IMR-90 (cell line): ENCODE measurements at regions not wholly inside any gene's neighbourhood (a gene's known extent, or its start where the extent isn't known, plus 50 kb on each side); places are given as distances from the start of the nearest gene placed in this dataset.

ENCODE experiments used
- ATAC-seq: fragments of 200-7000 bp; cut with Tn5 transposase; 2 replicates; pipeline ENCODE4 v1.9.1; 2020; ENCODE audit warnings: low read depth, mild to moderate bottlenecking, moderate library complexity
- BruUV-seq: library from RNA; stranded (reverse); fragments of 400-500 nt; replicated peaks from 2 replicates; lab custom pipeline; 2021; lab: Mats Ljungman, UMichigan
- CTCF ChIA-PET: fragments of 300-600 bp; formaldehyde crosslinking; extraction: SDS; loops from one replicate; lab custom pipeline; 2021; ENCODE audit warnings: antibody characterized with exemption; lab: Yijun Ruan, JAX
- POLR2A ChIA-PET: fragments of 300-600 bp; sonication (Branson Sonifier 250); formaldehyde crosslinking; loops from one replicate; lab custom pipeline; 2022; ENCODE audit warnings: antibody characterized with exemption; ENCODE audit not compliant: unreplicated experiment; lab: Charles Lee
- DNase-seq: peaks from one replicate; pipeline ENCODE4 v3.0.0; 2013
- H2AFZ ChIP-seq: replicated peaks from 2 replicates; pipeline ENCODE3; 2013; ENCODE audit warnings: low read length, mild to moderate bottlenecking; ENCODE audit not compliant: poor library complexity
- H2AK5ac ChIP-seq: 2 replicates; pipeline ENCODE4 v1.6.1; 2013; ENCODE audit warnings: low read depth, low read length, inconsistent platforms
- H2AK9ac ChIP-seq: replicated peaks from 2 replicates; pipeline ENCODE3; 2013; ENCODE audit warnings: mild to moderate bottlenecking, low read depth, low read length, moderate library complexity; ENCODE audit not compliant: poor library complexity
- H2BK120ac ChIP-seq: 2 replicates; pipeline ENCODE4 v1.6.1; 2013; ENCODE audit warnings: low read depth, low read length, inconsistent platforms
- H2BK15ac ChIP-seq: 3 replicates; pipeline ENCODE4 v1.6.1; 2013; ENCODE audit warnings: low read depth, low read length, inconsistent platforms
- H2BK20ac ChIP-seq: 2 replicates; pipeline ENCODE4 v1.6.1; 2013; ENCODE audit warnings: low read depth, mild to moderate bottlenecking, inconsistent platforms, low read length, moderate library complexity
- H2BK5ac ChIP-seq: 2 replicates; pipeline ENCODE4 v1.6.1; 2013; ENCODE audit warnings: mild to moderate bottlenecking, low read depth, low read length, inconsistent platforms; ENCODE audit not compliant: poor library complexity, severe bottlenecking
- H3K14ac ChIP-seq: replicated peaks from 2 replicates; pipeline ENCODE4 v1.6.1; 2013; ENCODE audit warnings: low read depth, low read length, inconsistent platforms
- H3K18ac ChIP-seq: 2 replicates; pipeline ENCODE4 v1.6.1; 2013; ENCODE audit warnings: low read depth, low read length, control low read depth
- H3K23ac ChIP-seq: 2 replicates; pipeline ENCODE4 v1.6.1; 2013; ENCODE audit warnings: low read depth, low read length, inconsistent platforms
- H3K27ac ChIP-seq: 2 replicates; pipeline ENCODE4 v1.5.1; 2013; ENCODE audit warnings: mild to moderate bottlenecking, control low read depth, low read length; ENCODE audit not compliant: insufficient read depth
- H3K27me3 ChIP-seq: 2 replicates; pipeline ENCODE4 v1.6.1; 2013; ENCODE audit warnings: low read length; ENCODE audit not compliant: control insufficient read depth, insufficient read depth
- H3K36me3 ChIP-seq: 2 replicates; pipeline ENCODE4 v1.6.1; 2013; ENCODE audit warnings: low read length, mixed read lengths; ENCODE audit not compliant: control insufficient read depth, insufficient read depth
- H3K4ac ChIP-seq: 2 replicates; pipeline ENCODE4 v1.6.1; 2013; ENCODE audit warnings: low read depth, low read length, inconsistent platforms
- H3K4me1 ChIP-seq: 2 replicates; pipeline ENCODE4 v1.6.1; 2013; ENCODE audit warnings: low read length, mixed read lengths; ENCODE audit not compliant: control insufficient read depth, insufficient read depth
- H3K4me2 ChIP-seq: 2 replicates; pipeline ENCODE4 v1.6.1; 2013; ENCODE audit warnings: low read depth, mild to moderate bottlenecking, control low read depth, low read length, moderate library complexity
- H3K4me3 ChIP-seq: 2 replicates; pipeline ENCODE4 v1.5.1; 2013; ENCODE audit warnings: low read depth, mild to moderate bottlenecking, control low read depth, low read length, moderate library complexity; ENCODE audit not compliant: insufficient read depth
- H3K56ac ChIP-seq: 2 replicates; pipeline ENCODE4 v1.6.1; 2013; ENCODE audit warnings: low read length, inconsistent platforms; ENCODE audit not compliant: insufficient read depth; ENCODE audit errors: extremely low read depth
- H3K79me1 ChIP-seq, 2 experiments: 2 replicates each; pipeline ENCODE4 v1.6.1; 2013; ENCODE audit warnings: low read length in 2 of 2, inconsistent platforms in 1 of 2, low read depth in 1 of 2
- H3K9ac ChIP-seq: 2 replicates; pipeline ENCODE4 v1.6.1; 2013; ENCODE audit warnings: low read depth, low read length, control low read depth
- H3K9me1 ChIP-seq: 2 replicates; pipeline ENCODE4 v1.6.1; 2013; ENCODE audit warnings: low read length, inconsistent platforms; ENCODE audit not compliant: insufficient read depth
- H3K9me3 ChIP-seq: 2 replicates; pipeline ENCODE4 v1.6.1; 2013; ENCODE audit warnings: low read length; ENCODE audit not compliant: control insufficient read depth, insufficient read depth
- H4K20me1 ChIP-seq: 2 replicates; pipeline ENCODE4 v1.6.1; 2013; ENCODE audit warnings: low read length, inconsistent platforms; ENCODE audit not compliant: insufficient read depth
- H4K5ac ChIP-seq: 2 replicates; pipeline ENCODE4 v1.6.1; 2013; ENCODE audit warnings: mild to moderate bottlenecking, low read depth, low read length, control low read depth
- H4K8ac ChIP-seq, 2 experiments: 2 replicates each; pipeline ENCODE4 v1.6.1; 2013; ENCODE audit warnings: low read depth in 2 of 2, low read length in 2 of 2, control low read depth in 1 of 2, inconsistent platforms in 1 of 2
- H4K91ac ChIP-seq: 2 replicates; pipeline ENCODE4 v1.6.1; 2013; ENCODE audit warnings: low read depth, low read length, inconsistent platforms; ENCODE audit not compliant: insufficient read depth
- CEBPB ChIP-seq: IDR thresholded peaks from 2 replicates; pipeline ENCODE4 v1.6.1; 2012; ENCODE audit warnings: low read depth, low read length, improper control_type of control experiment
- CHD1 ChIP-seq: IDR thresholded peaks from 2 replicates; pipeline ENCODE4 v1.6.1; 2012; ENCODE audit warnings: low read depth, low read length, improper control_type of control experiment
- MAFK ChIP-seq: IDR thresholded peaks from 2 replicates; pipeline ENCODE4 v1.6.1; 2012; ENCODE audit warnings: low read depth, low read length, improper control_type of control experiment
- MXI1 ChIP-seq: IDR thresholded peaks from 2 replicates; pipeline ENCODE4 v1.6.1; 2012; ENCODE audit warnings: low read depth, mild to moderate bottlenecking, low read length, moderate library complexity, borderline replicate concordance
- POLR2A ChIP-seq: IDR thresholded peaks from 2 replicates; pipeline ENCODE4 v1.6.1; 2012; ENCODE audit warnings: mild to moderate bottlenecking, low read depth, low read length
- RAD21 ChIP-seq: IDR thresholded peaks from 2 replicates; pipeline ENCODE4 v1.6.1; 2012; ENCODE audit warnings: low read length, improper control_type of control experiment
- RCOR1 ChIP-seq: IDR thresholded peaks from 2 replicates; pipeline ENCODE4 v1.6.1; 2012; ENCODE audit warnings: mild to moderate bottlenecking, low read length, improper control_type of control experiment; ENCODE audit not compliant: insufficient replicate concordance
- SMC3 ChIP-seq: fragments of 150-350 bp; IDR thresholded peaks from 2 replicates; pipeline ENCODE4 v1.6.1; 2016; ENCODE audit warnings: low read depth, mild to moderate bottlenecking, antibody characterized with exemption, low read length, moderate library complexity
- WGBS, 2 experiments: methylation state at CpG; one replicate each; pipeline versions ENCODE4 v1.1.5 to v1.1.7; 2013; ENCODE audit warnings: missing lambda C conversion rate in 2 of 2; ENCODE audit not compliant: insufficient read length in 1 of 2; ENCODE audit errors: extremely low coverage in 2 of 2; 5-methylcytosine and 5-hydroxymethylcytosine counted together
- dilution Hi-C: fragments of 300-500 bp; cut with HindIII; formaldehyde crosslinking; loops from one replicate; pipeline ENCODE4 v1.14.3; 2018; ENCODE audit warnings: low sequenced_read_pairs; ENCODE audit not compliant: unreplicated experiment
- in situ Hi-C: fragments of 300-500 bp; cut with MboI; formaldehyde crosslinking; loops from 3 replicates; pipeline ENCODE4 v1.14.3; 2019; ENCODE audit warnings: low sequenced_read_pairs, inconsistent platforms, mixed read lengths
- intact Hi-C: fragments of 100-400 bp; cut with micrococcal nuclease; formaldehyde crosslinking; loops from 2 replicates; pipeline ENCODE4 v1.10.0; 2022
- TF ChIP-seq, protein P1 (sequence below): fragments of 150-350 bp; IDR thresholded peaks from 2 replicates; pipeline ENCODE4 v1.6.1; 2016; ENCODE audit warnings: low read depth, mild to moderate bottlenecking, low read length, moderate library complexity, borderline replicate concordance
- TF ChIP-seq, protein P2 (sequence below): fragments of 150-350 bp; IDR thresholded peaks from 2 replicates; pipeline ENCODE4 v1.6.1; 2017; ENCODE audit warnings: mild to moderate bottlenecking, antibody characterized with exemption, low read length, low read depth
- TF ChIP-seq, protein P3 (sequence below): conservative IDR thresholded peaks from 2 replicates; pipeline ENCODE4 v1.5.1; 2012; ENCODE audit warnings: mild to moderate bottlenecking, low read depth, low read length, improper control_type of control experiment

DNA sequence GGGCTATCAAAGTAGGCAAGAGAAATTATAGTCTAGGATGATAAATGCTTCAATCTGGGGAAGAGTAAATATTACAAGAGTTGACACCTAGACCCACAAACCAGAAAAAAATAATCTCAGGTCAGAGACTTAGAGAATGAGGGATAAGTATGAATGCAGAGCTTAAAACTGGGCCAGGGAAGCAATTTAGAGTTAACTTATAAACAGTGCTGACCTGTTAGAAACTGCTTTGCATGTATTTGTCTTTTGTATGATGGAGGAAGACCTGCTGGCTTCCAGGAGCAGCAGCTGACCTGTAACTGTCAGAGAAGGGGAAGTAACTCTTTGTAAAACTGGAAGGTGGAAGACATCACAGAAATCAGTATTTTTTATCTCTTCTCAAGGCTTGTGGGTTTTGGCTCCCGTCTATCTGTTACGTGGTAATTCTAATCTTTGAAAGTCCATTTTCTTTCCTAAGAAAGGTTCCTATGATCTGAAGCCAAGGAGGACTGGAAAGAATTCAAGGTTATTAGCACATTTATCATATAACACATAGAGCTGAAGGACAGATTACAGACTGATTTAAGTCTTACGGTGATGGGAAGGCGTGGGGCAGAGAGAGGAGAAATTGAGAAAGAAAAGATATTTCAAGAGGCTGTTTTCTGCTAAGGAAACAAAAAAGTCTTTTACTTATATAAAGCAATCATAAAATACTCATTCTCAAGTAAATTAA lies 114.7 kb upstream of the ADAMTS19 start:
- H3K79me1 ChIP-seq, result no peaks in the 10 kb centered on the region
- H3K36me3 ChIP-seq, result no peaks in the 10 kb centered on the region
- H3K4me3 ChIP-seq, result no peak overlapping the region
- H3K23ac ChIP-seq, result no peak overlapping the region
- ChIA-PET CTCF (no interaction called here), POLR2A (no interaction called here)
- no peak overlapping the region for H3K4ac ChIP-seq
- dilution Hi-C loops (no loop called here), in situ Hi-C loops (no loop called here), intact Hi-C loops (no loop called here)
- H2AK5ac ChIP-seq, result no peak overlapping the region
- no peak overlapping the region for H3K4me2 ChIP-seq
- H4K91ac ChIP-seq, result no peak overlapping the region
- DNase-seq (no peak), ATAC-seq (no peak)
- no peak overlapping the region for H2BK120ac ChIP-seq
- no peak overlapping the region for H3K14ac ChIP-seq
- H3K9me3 ChIP-seq, result no peaks in the 10 kb centered on the region
- H2AFZ ChIP-seq, result no peak overlapping the region
- no peak overlapping the region for H4K5ac ChIP-seq
- no peaks in the 10 kb centered on the region for H4K20me1 ChIP-seq
- no peak overlapping the region for H3K18ac ChIP-seq
- no peak overlapping the region for H2BK20ac ChIP-seq
- H3K27ac ChIP-seq, result no peak overlapping the region
- WGBS, 2 experiments, result no CpG with 5 or more reads among the region's 4 CpGs
- H2BK5ac ChIP-seq, result no peak overlapping the region
- no TSS peak for BruUV-seq
- no peak overlapping the region for H2BK15ac ChIP-seq
- no peak overlapping the region for H3K9ac ChIP-seq
- no peak overlapping the region for H3K56ac ChIP-seq
- H4K8ac ChIP-seq, result no peak overlapping the region
- TF ChIP-seq POLR2A, result no peak
- TF ChIP-seq CHD1, result no peak
- no peak for TF ChIP-seq RCOR1
- TF ChIP-seq, protein P1, sequence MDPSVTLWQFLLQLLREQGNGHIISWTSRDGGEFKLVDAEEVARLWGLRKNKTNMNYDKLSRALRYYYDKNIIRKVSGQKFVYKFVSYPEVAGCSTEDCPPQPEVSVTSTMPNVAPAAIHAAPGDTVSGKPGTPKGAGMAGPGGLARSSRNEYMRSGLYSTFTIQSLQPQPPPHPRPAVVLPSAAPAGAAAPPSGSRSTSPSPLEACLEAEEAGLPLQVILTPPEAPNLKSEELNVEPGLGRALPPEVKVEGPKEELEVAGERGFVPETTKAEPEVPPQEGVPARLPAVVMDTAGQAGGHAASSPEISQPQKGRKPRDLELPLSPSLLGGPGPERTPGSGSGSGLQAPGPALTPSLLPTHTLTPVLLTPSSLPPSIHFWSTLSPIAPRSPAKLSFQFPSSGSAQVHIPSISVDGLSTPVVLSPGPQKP, result no peak
- TF ChIP-seq, protein P2, sequence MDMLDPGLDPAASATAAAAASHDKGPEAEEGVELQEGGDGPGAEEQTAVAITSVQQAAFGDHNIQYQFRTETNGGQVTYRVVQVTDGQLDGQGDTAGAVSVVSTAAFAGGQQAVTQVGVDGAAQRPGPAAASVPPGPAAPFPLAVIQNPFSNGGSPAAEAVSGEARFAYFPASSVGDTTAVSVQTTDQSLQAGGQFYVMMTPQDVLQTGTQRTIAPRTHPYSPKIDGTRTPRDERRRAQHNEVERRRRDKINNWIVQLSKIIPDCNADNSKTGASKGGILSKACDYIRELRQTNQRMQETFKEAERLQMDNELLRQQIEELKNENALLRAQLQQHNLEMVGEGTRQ, result no peak
- TF ChIP-seq MXI1, result no peak
- no peak for TF ChIP-seq SMC3
- no peak for TF ChIP-seq CEBPB
- no peak for TF ChIP-seq RAD21
- no peak for TF ChIP-seq MAFK
- TF ChIP-seq, protein P3, sequence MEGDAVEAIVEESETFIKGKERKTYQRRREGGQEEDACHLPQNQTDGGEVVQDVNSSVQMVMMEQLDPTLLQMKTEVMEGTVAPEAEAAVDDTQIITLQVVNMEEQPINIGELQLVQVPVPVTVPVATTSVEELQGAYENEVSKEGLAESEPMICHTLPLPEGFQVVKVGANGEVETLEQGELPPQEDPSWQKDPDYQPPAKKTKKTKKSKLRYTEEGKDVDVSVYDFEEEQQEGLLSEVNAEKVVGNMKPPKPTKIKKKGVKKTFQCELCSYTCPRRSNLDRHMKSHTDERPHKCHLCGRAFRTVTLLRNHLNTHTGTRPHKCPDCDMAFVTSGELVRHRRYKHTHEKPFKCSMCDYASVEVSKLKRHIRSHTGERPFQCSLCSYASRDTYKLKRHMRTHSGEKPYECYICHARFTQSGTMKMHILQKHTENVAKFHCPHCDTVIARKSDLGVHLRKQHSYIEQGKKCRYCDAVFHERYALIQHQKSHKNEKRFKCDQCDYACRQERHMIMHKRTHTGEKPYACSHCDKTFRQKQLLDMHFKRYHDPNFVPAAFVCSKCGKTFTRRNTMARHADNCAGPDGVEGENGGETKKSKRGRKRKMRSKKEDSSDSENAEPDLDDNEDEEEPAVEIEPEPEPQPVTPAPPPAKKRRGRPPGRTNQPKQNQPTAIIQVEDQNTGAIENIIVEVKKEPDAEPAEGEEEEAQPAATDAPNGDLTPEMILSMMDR, result no peak
- no peaks in the 10 kb centered on the region for H3K9me1 ChIP-seq
- no peaks in the 10 kb centered on the region for H3K4me1 ChIP-seq
- H2AK9ac ChIP-seq, result no peak overlapping the region
- no peaks in the 10 kb centered on the region for H3K27me3 ChIP-seq
